H1 (cell line): ENCODE measurements at regions not wholly inside any gene's neighbourhood (a gene's known extent, or its start where the extent isn't known, plus 50 kb on each side); places are given as distances from the start of the nearest gene placed in this dataset.

Experiments
- ASH2L ChIP-seq: fragments of 200-600, 300-600 bp; sonication (generic); IDR thresholded peaks from one replicate; pipeline ENCODE4 v1.7.1; 2017; ENCODE audit warnings: low read length
- CBX5 ChIP-seq: fragments of 300-800, 300-1000 bp; sonication (generic); IDR thresholded peaks from 2 replicates; pipeline ENCODE4 v1.7.1; 2016; ENCODE audit warnings: antibody characterized with exemption, low read length, low read depth
- CHD7 ChIP-seq: fragments of 300-600 bp; sonication (generic); IDR thresholded peaks from 2 replicates; pipeline ENCODE4 v1.7.1; 2012; ENCODE audit warnings: low read length, moderate library complexity, mild to moderate bottlenecking, inconsistent platforms; ENCODE audit not compliant: insufficient replicate concordance
- GABPA ChIP-seq: IDR thresholded peaks from 2 replicates; pipeline ENCODE4 v1.6.1; 2011; ENCODE audit warnings: mild to moderate bottlenecking, low read length, moderate library complexity, borderline replicate concordance; ENCODE audit not compliant: insufficient read depth
- GTF2F1 ChIP-seq: IDR thresholded peaks from 2 replicates; pipeline ENCODE4 v1.6.1; 2012; ENCODE audit warnings: low read depth, low read length, improper control_type of control experiment, borderline replicate concordance
- HDAC6 ChIP-seq: IDR thresholded peaks from one replicate; pipeline ENCODE4 v1.7.1; 2012; ENCODE audit warnings: low read depth, mild to moderate bottlenecking, inconsistent platforms, low read length, moderate library complexity
- KDM1A ChIP-seq: fragments of 200-600, 300-600 bp; sonication (generic); IDR thresholded peaks from 2 replicates; pipeline ENCODE4 v1.7.1; 2016; ENCODE audit warnings: mild to moderate bottlenecking, low read length, borderline replicate concordance
- KDM5A ChIP-seq: fragments of 200-600 bp; IDR thresholded peaks from 2 replicates; pipeline ENCODE4 v1.7.1; 2012; ENCODE audit warnings: mild to moderate bottlenecking, low read length, inconsistent platforms, mixed read lengths
- PHF8 ChIP-seq: fragments of 200-600 bp; sonication (generic); conservative IDR thresholded peaks from 2 replicates; pipeline ENCODE4 v1.7.1; 2012; ENCODE audit warnings: low read depth, mild to moderate bottlenecking, inconsistent platforms, low read length, moderate library complexity
- SIN3A ChIP-seq, 2 experiments: IDR thresholded peaks in 1 of 2; conservative IDR thresholded peaks in 1 of 2; 2 replicates each; pipeline ENCODE4 v1.6.1; 2011 to 2012; ENCODE audit warnings: low read length in 2 of 2, improper control_type of control experiment in 1 of 2, low read depth in 1 of 2, mild to moderate bottlenecking in 1 of 2
- ZNF274 ChIP-seq: IDR thresholded peaks from 2 replicates; pipeline ENCODE4 v1.7.0; 2012; ENCODE audit warnings: low read length, borderline replicate concordance; ENCODE audit errors: extremely low read depth

GRCh38 chr6:984031-984430 lies 291.1 kb upstream of the EXOC2 start (continued):
- TF ChIP-seq CHD7 (no peak), KDM1A (no peak), CBX5 (no peak), PHF8 (no peak), KDM5A (no peak), SIN3A (conservative IDR thresholded peaks at IDR 0.05 in 1 of 2, IDR thresholded peaks at IDR 0.05 in 1 of 2; ENCODE audit: low read depth in 1 of 2, low read length in 2 of 2) (no peak), GABPA (no peak), GTF2F1 (no peak), ZNF274 (no peak), ASH2L (no peak), HDAC6 (no peak)
